ENCODE measurements at regions not wholly inside any gene's neighbourhood (a gene's known extent, or its start where the extent isn't known, plus 50 kb on each side); places are given as distances from the start of the nearest gene placed in this dataset.

GRCh38 chrX:137171626-137172025 lies 137.8 kb upstream of the GPR101 start:
- TF ChIP-seq EZH2 (optimal IDR thresholded peaks at IDR 0.05; ENCODE audit: low read depth, low read length) (no peak), EZH2phosphoT487 (IDR thresholded peaks at IDR 0.05; ENCODE audit: low read length) (no peak)
- TF ChIP-seq, protein P1, sequence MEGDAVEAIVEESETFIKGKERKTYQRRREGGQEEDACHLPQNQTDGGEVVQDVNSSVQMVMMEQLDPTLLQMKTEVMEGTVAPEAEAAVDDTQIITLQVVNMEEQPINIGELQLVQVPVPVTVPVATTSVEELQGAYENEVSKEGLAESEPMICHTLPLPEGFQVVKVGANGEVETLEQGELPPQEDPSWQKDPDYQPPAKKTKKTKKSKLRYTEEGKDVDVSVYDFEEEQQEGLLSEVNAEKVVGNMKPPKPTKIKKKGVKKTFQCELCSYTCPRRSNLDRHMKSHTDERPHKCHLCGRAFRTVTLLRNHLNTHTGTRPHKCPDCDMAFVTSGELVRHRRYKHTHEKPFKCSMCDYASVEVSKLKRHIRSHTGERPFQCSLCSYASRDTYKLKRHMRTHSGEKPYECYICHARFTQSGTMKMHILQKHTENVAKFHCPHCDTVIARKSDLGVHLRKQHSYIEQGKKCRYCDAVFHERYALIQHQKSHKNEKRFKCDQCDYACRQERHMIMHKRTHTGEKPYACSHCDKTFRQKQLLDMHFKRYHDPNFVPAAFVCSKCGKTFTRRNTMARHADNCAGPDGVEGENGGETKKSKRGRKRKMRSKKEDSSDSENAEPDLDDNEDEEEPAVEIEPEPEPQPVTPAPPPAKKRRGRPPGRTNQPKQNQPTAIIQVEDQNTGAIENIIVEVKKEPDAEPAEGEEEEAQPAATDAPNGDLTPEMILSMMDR (IDR thresholded peaks at IDR 0.05; ENCODE audit: low read length), result no peak
